ENCODE measurements at regions not wholly inside any gene's neighbourhood (a gene's known extent, or its start where the extent isn't known, plus 50 kb on each side); places are given as distances from the start of the nearest gene placed in this dataset.

- Histone ChIP-seq H3K9me3 (ENCODE audit: insufficient read depth, low read length) (no peaks in the 10 kb centered on the region), H3K79me2 (ENCODE audit: insufficient read depth, low read length) (no peaks in the 10 kb centered on the region), H3K9ac (ENCODE audit: low read length) (no peak overlapping the region), H3F3A (ENCODE audit: insufficient read depth) (no peaks in the 10 kb centered on the region), H3K27me3 (ENCODE audit: low read length) (no peaks in the 10 kb centered on the region), H3K9me2 (replicated peaks; ENCODE audit: insufficient read depth, low read length) (no peaks in the 10 kb centered on the region), H2AFZ (ENCODE audit: low read depth, low read length, severe bottlenecking) (no peak overlapping the region), H4K20me1 (ENCODE audit: low read depth, low read length) (no peaks in the 10 kb centered on the region), H3K4me3 (ENCODE audit: insufficient read depth, low read length, poor library complexity, severe bottlenecking) (no peak overlapping the region), H3K27ac (ENCODE audit: low read depth, low read length) (no peak overlapping the region), H3K4me2 (ENCODE audit: low read depth, low read length, poor library complexity, severe bottlenecking) (no peak overlapping the region), H3K36me3 (ENCODE audit: low read length) (no peaks in the 10 kb centered on the region)
- no peak for TF ChIP-seq EZH2phosphoT487 (conservative IDR thresholded peaks at IDR 0.05; ENCODE audit: low read length)
- no peak for TF ChIP-seq CTCF (IDR thresholded peaks at IDR 0.05; ENCODE audit: insufficient read depth, low read length, poor library complexity, severe bottlenecking)
Measured at GRCh38 chr21:27045281-27045985, 78.5 kb upstream of the ADAMTS5 start.

DNA sequence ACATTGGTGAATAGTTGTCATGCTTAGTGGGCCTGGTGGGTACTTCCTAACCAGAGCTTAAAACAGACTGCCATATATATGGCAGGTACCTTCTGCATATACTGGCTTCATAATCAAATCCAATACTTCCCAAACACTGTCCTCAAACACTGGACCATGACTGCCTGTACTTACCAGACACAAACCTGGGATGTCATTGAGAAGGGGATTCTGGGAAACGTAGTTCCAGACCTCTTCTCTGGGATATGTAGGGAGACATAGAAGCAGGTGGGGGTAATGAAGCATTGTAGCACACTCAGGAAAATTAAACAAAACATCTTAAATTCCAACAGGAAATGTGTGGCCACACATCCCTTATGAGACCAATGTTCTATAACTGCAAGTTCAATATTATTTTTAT lies 76.5 kb upstream of the ADAMTS5 start:
- TF ChIP-seq CTCF (IDR thresholded peaks at IDR 0.05; ENCODE audit: insufficient read depth, low read length, poor library complexity, severe bottlenecking), result no peak
- no peak for TF ChIP-seq EZH2phosphoT487 (conservative IDR thresholded peaks at IDR 0.05; ENCODE audit: low read length)
- no peaks in the 10 kb centered on the region for H3F3A ChIP-seq (ENCODE audit: insufficient read depth)
- H3K79me2 ChIP-seq (ENCODE audit: insufficient read depth, low read length), result no peaks in the 10 kb centered on the region
- no peak overlapping the region for H3K4me2 ChIP-seq (ENCODE audit: low read depth, low read length, poor library complexity, severe bottlenecking)
- H3K36me3 ChIP-seq (ENCODE audit: low read length), result no peaks in the 10 kb centered on the region
- H3K9ac ChIP-seq (ENCODE audit: low read length), result no peak overlapping the region
- no peak overlapping the region for H2AFZ ChIP-seq (ENCODE audit: low read depth, low read length, severe bottlenecking)
- H3K4me3 ChIP-seq (ENCODE audit: insufficient read depth, low read length, poor library complexity, severe bottlenecking), result no peak overlapping the region
- H3K27ac ChIP-seq (ENCODE audit: low read depth, low read length), result no peak overlapping the region
- H3K9me3 ChIP-seq (ENCODE audit: insufficient read depth, low read length), result no peaks in the 10 kb centered on the region
- H4K20me1 ChIP-seq (ENCODE audit: low read depth, low read length), result no peaks in the 10 kb centered on the region
- no peaks in the 10 kb centered on the region for H3K9me2 ChIP-seq (replicated peaks; ENCODE audit: insufficient read depth, low read length)
- H3K27me3 ChIP-seq (ENCODE audit: low read length), result no peaks in the 10 kb centered on the region

DNA sequence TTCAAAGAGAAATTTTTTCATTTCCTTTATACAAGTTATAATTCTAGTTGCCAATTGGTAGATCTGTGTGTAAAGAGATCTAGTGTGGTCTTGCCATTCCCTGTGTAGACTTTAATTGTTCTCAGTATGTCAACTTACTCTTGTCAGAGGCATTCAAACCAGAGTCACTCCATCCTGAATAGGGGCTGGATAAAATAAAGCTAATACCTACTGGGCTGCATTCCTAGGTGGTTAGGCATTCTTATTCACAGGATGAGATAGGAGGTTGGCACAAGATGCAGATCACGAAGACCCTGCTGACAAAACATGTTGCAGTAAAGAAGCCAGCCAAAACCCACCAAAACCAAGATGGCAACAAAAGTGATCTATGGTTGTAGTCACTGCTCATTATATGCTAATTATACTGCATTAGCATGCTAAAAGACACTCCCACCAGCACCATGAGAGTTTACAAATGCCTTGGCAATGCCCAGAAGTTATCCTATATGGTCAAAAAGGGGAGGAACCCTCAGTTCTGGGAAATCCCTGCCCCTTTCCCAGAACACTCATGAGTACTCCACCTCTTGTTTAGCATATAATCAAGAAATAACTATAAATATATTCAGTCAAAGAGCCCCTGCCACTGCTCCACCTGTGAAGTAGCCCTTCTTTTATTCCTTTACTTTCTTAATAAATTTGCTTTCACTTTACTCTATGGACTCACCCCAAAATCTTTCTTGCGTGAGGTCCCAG lies 74.0 kb upstream of the ADAMTS5 start:
- Histone ChIP-seq H3K9me3 (ENCODE audit: insufficient read depth, low read length) (no peaks in the 10 kb centered on the region), H3K9me2 (replicated peaks; ENCODE audit: insufficient read depth, low read length) (no peaks in the 10 kb centered on the region), H3K79me2 (ENCODE audit: insufficient read depth, low read length) (no peaks in the 10 kb centered on the region), H3K9ac (ENCODE audit: low read length) (no peak overlapping the region), H3K27me3 (ENCODE audit: low read length) (no peaks in the 10 kb centered on the region), H3K4me3 (ENCODE audit: insufficient read depth, low read length, poor library complexity, severe bottlenecking) (no peak overlapping the region), H3F3A (ENCODE audit: insufficient read depth) (no peaks in the 10 kb centered on the region), H3K36me3 (ENCODE audit: low read length) (no peaks in the 10 kb centered on the region), H3K4me2 (ENCODE audit: low read depth, low read length, poor library complexity, severe bottlenecking) (no peak overlapping the region), H4K20me1 (ENCODE audit: low read depth, low read length) (no peaks in the 10 kb centered on the region), H2AFZ (ENCODE audit: low read depth, low read length, severe bottlenecking) (no peak overlapping the region), H3K27ac (ENCODE audit: low read depth, low read length) (no peak overlapping the region)
- TF ChIP-seq EZH2phosphoT487 (conservative IDR thresholded peaks at IDR 0.05; ENCODE audit: low read length) (no peak), CTCF (IDR thresholded peaks at IDR 0.05; ENCODE audit: insufficient read depth, low read length, poor library complexity, severe bottlenecking) (no peak)
